ENCODE measurements at regions not wholly inside any gene's neighbourhood (a gene's known extent, or its start where the extent isn't known, plus 50 kb on each side); places are given as distances from the start of the nearest gene placed in this dataset.

DNA sequence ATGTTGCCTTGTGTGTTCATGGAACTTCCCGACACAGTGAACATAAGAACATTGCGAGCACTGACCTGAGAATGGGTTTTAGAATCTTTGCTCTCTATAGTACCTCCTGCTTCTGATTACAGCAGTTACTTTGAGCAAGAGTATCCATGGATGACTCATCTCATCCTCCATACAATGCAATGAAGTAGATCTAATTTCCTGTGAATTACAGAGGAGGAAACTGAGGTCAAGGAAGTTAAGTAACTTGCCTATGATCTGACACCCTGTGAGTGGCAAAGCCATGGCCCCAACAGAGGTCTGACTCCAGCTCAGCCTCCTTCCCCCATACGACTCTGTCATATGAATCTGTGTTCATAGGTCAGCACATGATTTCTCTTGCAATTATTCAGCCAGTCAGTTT is 518.1 kb downstream of the TFAP2A start:
- Histone ChIP-seq H3K27ac (ENCODE audit: low read depth in 1 of 2, low read length in 1 of 2) (no peak overlapping the region), H3K4me3 (ENCODE audit: low read length in 2 of 2) (no peak overlapping the region), H3K9me3 (ENCODE audit: control insufficient read depth in 2 of 2, insufficient read depth in 1 of 2, low read length in 1 of 2) (no peaks in the 10 kb centered on the region), H3K4me1 (ENCODE audit: control insufficient read depth in 2 of 2, insufficient read depth in 2 of 2, low read length in 2 of 2) (no peaks in the 10 kb centered on the region), H3K27me3 (ENCODE audit: control insufficient read depth in 2 of 2, insufficient read depth in 1 of 2, low read length in 1 of 2) (no peaks in the 10 kb centered on the region), H3K36me3 (ENCODE audit: control insufficient read depth in 2 of 2, insufficient read depth in 2 of 2, low read length in 1 of 2) (no peaks in the 10 kb centered on the region)
- no peak for DNase-seq (ENCODE audit: low read depth in 6 of 9, low spot score in 9 of 9)
- WGBS = 93% methylated on average over 3 of the region's 3 CpGs

GRCh38 chr6:9890893-9891292 is 524.0 kb downstream of the TFAP2A start:
- no peak for DNase-seq (ENCODE audit: low read depth in 6 of 9, low spot score in 9 of 9)
- H3K9me3 ChIP-seq (ENCODE audit: control insufficient read depth in 2 of 2, insufficient read depth in 1 of 2, low read length in 1 of 2) = peaks cover 0 to 4% of the 10 kb centered on the region in 2 donors
- no peaks in the 10 kb centered on the region for H3K27me3 ChIP-seq (ENCODE audit: control insufficient read depth in 2 of 2, insufficient read depth in 1 of 2, low read length in 1 of 2)
- no peak overlapping the region for H3K27ac ChIP-seq (ENCODE audit: low read depth in 1 of 2, low read length in 1 of 2)
- 82% methylated on average over 4 of the region's 4 CpGs for WGBS
- no peaks in the 10 kb centered on the region for H3K4me1 ChIP-seq (ENCODE audit: control insufficient read depth in 2 of 2, insufficient read depth in 2 of 2, low read length in 2 of 2)
- no peak overlapping the region for H3K4me3 ChIP-seq (ENCODE audit: low read length in 2 of 2)
- H3K36me3 ChIP-seq (ENCODE audit: control insufficient read depth in 2 of 2, insufficient read depth in 2 of 2, low read length in 1 of 2) = no peaks in the 10 kb centered on the region

DNA sequence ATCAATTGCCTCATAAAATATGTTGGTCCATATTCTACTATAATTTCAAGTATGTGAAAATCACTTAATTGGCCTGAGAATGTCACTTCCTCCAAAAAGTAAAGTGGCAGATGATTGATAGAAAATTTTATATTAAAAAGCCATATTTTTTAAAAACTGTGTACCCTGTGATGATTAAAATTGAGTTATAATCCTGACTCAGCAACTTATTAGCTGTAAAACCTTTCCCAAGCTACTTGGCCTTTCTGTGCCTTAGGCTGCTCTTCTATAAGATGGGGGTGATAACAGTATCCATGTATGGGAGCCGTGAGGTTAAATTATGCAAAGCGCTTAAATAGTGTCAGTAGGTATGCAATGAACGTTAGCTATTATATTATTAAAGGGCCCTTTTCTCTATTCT is 524.4 kb downstream of the TFAP2A start:
- H3K27me3 ChIP-seq (ENCODE audit: control insufficient read depth in 2 of 2, insufficient read depth in 1 of 2, low read length in 1 of 2) = no peaks in the 10 kb centered on the region
- peaks cover 0 to 4% of the 10 kb centered on the region in 2 donors for H3K9me3 ChIP-seq (ENCODE audit: control insufficient read depth in 2 of 2, insufficient read depth in 1 of 2, low read length in 1 of 2)
- no peak for DNase-seq (ENCODE audit: low read depth in 6 of 9, low spot score in 9 of 9)
- no peak overlapping the region for H3K27ac ChIP-seq (ENCODE audit: low read depth in 1 of 2, low read length in 1 of 2)
- H3K36me3 ChIP-seq (ENCODE audit: control insufficient read depth in 2 of 2, insufficient read depth in 2 of 2, low read length in 1 of 2) = no peaks in the 10 kb centered on the region
- WGBS = 91% methylated on average over 3 of the region's 3 CpGs
- no peak overlapping the region for H3K4me3 ChIP-seq (ENCODE audit: low read length in 2 of 2)
- no peaks in the 10 kb centered on the region for H3K4me1 ChIP-seq (ENCODE audit: control insufficient read depth in 2 of 2, insufficient read depth in 2 of 2, low read length in 2 of 2)

DNA sequence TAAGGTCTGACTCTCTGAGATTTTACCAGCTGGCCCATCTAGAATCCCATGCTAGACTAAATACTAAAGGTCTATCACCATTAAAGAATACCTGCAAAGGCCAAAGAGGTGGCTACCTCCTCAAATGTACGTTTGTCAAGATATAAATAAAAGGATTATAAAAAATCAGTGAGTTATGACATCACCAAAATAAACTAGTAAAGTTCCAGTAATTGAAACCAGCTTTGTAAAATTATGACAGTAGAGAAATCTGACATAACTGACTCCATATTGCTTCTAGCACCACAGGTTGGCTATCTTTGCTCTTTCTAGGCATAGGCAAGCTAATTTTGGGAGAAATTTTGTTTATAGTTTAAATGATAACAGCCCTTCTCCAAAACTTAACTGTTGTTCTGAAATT is 536.3 kb downstream of the TFAP2A start:
- 35% methylated on average over 1 of the region's 1 CpG for WGBS
- DNase-seq (ENCODE audit: low read depth in 6 of 9, low spot score in 9 of 9) = no peak
- Histone ChIP-seq H3K27ac (ENCODE audit: low read depth in 1 of 2, low read length in 1 of 2) (no peak overlapping the region), H3K4me1 (ENCODE audit: control insufficient read depth in 2 of 2, insufficient read depth in 2 of 2, low read length in 2 of 2) (no peaks in the 10 kb centered on the region), H3K36me3 (ENCODE audit: control insufficient read depth in 2 of 2, insufficient read depth in 2 of 2, low read length in 1 of 2) (no peaks in the 10 kb centered on the region), H3K4me3 (ENCODE audit: low read length in 2 of 2) (no peak overlapping the region), H3K27me3 (ENCODE audit: control insufficient read depth in 2 of 2, insufficient read depth in 1 of 2, low read length in 1 of 2) (no peaks in the 10 kb centered on the region), H3K9me3 (ENCODE audit: control insufficient read depth in 2 of 2, insufficient read depth in 1 of 2, low read length in 1 of 2) (peaks cover 0 to 11% of the 10 kb centered on the region in 2 donors)

- no peak for DNase-seq (ENCODE audit: low read depth in 6 of 9, low spot score in 9 of 9)
- no peaks in the 10 kb centered on the region for H3K36me3 ChIP-seq (ENCODE audit: control insufficient read depth in 2 of 2, insufficient read depth in 2 of 2, low read length in 1 of 2)
- H3K4me3 ChIP-seq (ENCODE audit: low read length in 2 of 2) = no peak overlapping the region
- H3K4me1 ChIP-seq (ENCODE audit: control insufficient read depth in 2 of 2, insufficient read depth in 2 of 2, low read length in 2 of 2) = no peaks in the 10 kb centered on the region
- 81% methylated on average over 4 of the region's 4 CpGs for WGBS
- H3K27ac ChIP-seq (ENCODE audit: low read depth in 1 of 2, low read length in 1 of 2) = no peak overlapping the region
- peaks cover 0 to 4% of the 10 kb centered on the region in 2 donors for H3K9me3 ChIP-seq (ENCODE audit: control insufficient read depth in 2 of 2, insufficient read depth in 1 of 2, low read length in 1 of 2)
- H3K27me3 ChIP-seq (ENCODE audit: control insufficient read depth in 2 of 2, insufficient read depth in 1 of 2, low read length in 1 of 2) = no peaks in the 10 kb centered on the region
Observed at GRCh38 chr6:9875605-9876353, 539.1 kb downstream of the TFAP2A start.

DNA sequence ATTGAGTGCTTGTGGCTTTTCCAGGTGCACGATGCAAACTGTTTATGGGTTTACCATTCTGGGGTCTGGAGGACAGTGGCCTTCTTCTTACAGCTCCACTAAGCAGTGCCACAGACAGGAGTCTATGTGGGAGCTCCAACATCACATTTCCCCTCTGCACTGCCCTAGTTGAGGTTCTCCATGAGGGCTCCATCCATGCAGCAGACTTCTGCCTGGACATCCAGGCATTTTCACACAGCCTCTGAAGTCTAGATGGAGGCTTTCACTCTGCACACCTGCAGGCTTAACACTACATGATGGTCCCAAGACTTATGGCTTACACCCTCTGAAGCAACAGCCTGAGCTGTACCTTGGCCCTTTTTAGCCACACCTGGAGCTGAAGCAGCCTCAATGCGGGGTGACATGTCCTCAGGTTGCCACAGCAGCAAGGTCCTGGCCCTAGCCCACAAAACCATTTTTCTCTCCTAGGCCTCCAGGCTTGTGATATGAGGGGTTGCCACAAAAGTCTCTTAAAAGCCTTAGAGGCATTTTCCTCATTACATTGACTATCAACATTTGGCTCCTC is 552.2 kb downstream of the TFAP2A start:
- no peaks in the 10 kb centered on the region for H3K4me1 ChIP-seq (ENCODE audit: control insufficient read depth in 2 of 2, insufficient read depth in 2 of 2, low read length in 2 of 2)
- no peaks in the 10 kb centered on the region for H3K36me3 ChIP-seq (ENCODE audit: control insufficient read depth in 2 of 2, insufficient read depth in 2 of 2, low read length in 1 of 2)
- H3K4me3 ChIP-seq (ENCODE audit: low read length in 2 of 2) = no peak overlapping the region
- peaks cover 3 to 14% of the 10 kb centered on the region in 2 donors for H3K9me3 ChIP-seq (ENCODE audit: control insufficient read depth in 2 of 2, insufficient read depth in 1 of 2, low read length in 1 of 2)
- H3K27ac ChIP-seq (ENCODE audit: low read depth in 1 of 2, low read length in 1 of 2) = no peak overlapping the region
- 96% methylated on average over 2 of the region's 2 CpGs for WGBS
- no peaks in the 10 kb centered on the region for H3K27me3 ChIP-seq (ENCODE audit: control insufficient read depth in 2 of 2, insufficient read depth in 1 of 2, low read length in 1 of 2)
- no peak for DNase-seq (ENCODE audit: low read depth in 6 of 9, low spot score in 9 of 9)

GRCh38 chr6:9851541-9852380 is 563.1 kb downstream of the TFAP2A start:
- Histone ChIP-seq H3K9me3 (ENCODE audit: control insufficient read depth in 2 of 2, insufficient read depth in 1 of 2, low read length in 1 of 2) (peaks cover 3 to 17% of the 10 kb centered on the region in 2 donors), H3K4me3 (ENCODE audit: low read length in 2 of 2) (no peak overlapping the region), H3K36me3 (ENCODE audit: control insufficient read depth in 2 of 2, insufficient read depth in 2 of 2, low read length in 1 of 2) (no peaks in the 10 kb centered on the region), H3K27me3 (ENCODE audit: control insufficient read depth in 2 of 2, insufficient read depth in 1 of 2, low read length in 1 of 2) (no peaks in the 10 kb centered on the region), H3K27ac (ENCODE audit: low read depth in 1 of 2, low read length in 1 of 2) (no peak overlapping the region), H3K4me1 (ENCODE audit: control insufficient read depth in 2 of 2, insufficient read depth in 2 of 2, low read length in 2 of 2) (no peaks in the 10 kb centered on the region)
- 83% methylated on average over 9 of the region's 9 CpGs for WGBS
- no peak for DNase-seq (ENCODE audit: low read depth in 6 of 9, low spot score in 9 of 9)

DNA sequence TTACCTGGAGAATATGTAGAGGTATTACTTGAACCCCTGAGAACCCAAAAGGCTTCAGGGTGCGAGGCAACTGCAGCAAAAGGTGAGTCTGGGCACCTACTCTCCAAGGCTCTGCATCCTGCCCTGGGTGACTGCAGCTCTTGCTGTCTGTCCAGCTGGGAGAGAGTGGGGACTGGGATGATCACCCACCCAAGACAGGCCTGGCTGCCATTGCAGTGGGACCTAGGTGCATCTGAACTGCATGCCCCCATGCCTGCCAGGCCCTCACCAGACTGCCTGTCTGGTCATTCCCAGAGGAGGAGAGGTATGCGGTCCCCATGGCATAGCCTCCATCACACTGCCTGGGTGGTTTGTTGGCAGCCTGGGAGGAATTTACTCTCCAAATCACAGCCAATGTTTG is 563.9 kb downstream of the TFAP2A start:
- Histone ChIP-seq H3K4me1 (ENCODE audit: control insufficient read depth in 2 of 2, insufficient read depth in 2 of 2, low read length in 2 of 2) (no peaks in the 10 kb centered on the region), H3K4me3 (ENCODE audit: low read length in 2 of 2) (no peak overlapping the region), H3K27me3 (ENCODE audit: control insufficient read depth in 2 of 2, insufficient read depth in 1 of 2, low read length in 1 of 2) (no peaks in the 10 kb centered on the region), H3K36me3 (ENCODE audit: control insufficient read depth in 2 of 2, insufficient read depth in 2 of 2, low read length in 1 of 2) (no peaks in the 10 kb centered on the region), H3K27ac (ENCODE audit: low read depth in 1 of 2, low read length in 1 of 2) (no peak overlapping the region), H3K9me3 (ENCODE audit: control insufficient read depth in 2 of 2, insufficient read depth in 1 of 2, low read length in 1 of 2) (peaks cover 3 to 17% of the 10 kb centered on the region in 2 donors)
- no peak for DNase-seq (ENCODE audit: low read depth in 6 of 9, low spot score in 9 of 9)
- WGBS = 49% methylated on average over 2 of the region's 2 CpGs

GRCh38 chr6:9848094-9848493 is 566.8 kb downstream of the TFAP2A start:
- Histone ChIP-seq H3K9me3 (ENCODE audit: control insufficient read depth in 2 of 2, insufficient read depth in 1 of 2, low read length in 1 of 2) (peaks cover 3 to 17% of the 10 kb centered on the region in 2 donors), H3K36me3 (ENCODE audit: control insufficient read depth in 2 of 2, insufficient read depth in 2 of 2, low read length in 1 of 2) (no peaks in the 10 kb centered on the region), H3K27ac (ENCODE audit: low read depth in 1 of 2, low read length in 1 of 2) (no peak overlapping the region), H3K4me1 (ENCODE audit: control insufficient read depth in 2 of 2, insufficient read depth in 2 of 2, low read length in 2 of 2) (no peaks in the 10 kb centered on the region), H3K27me3 (ENCODE audit: control insufficient read depth in 2 of 2, insufficient read depth in 1 of 2, low read length in 1 of 2) (no peaks in the 10 kb centered on the region), H3K4me3 (ENCODE audit: low read length in 2 of 2) (no peak overlapping the region)
- DNase-seq (ENCODE audit: low read depth in 6 of 9, low spot score in 9 of 9) = no peak
- WGBS = 71% methylated on average over 1 of the region's 1 CpG

Measured in thymus (tissue), 11 donors.